Kidney capillary endothelial cell (primary cell): ENCODE measurements at regions not wholly inside any gene's neighbourhood (a gene's known extent, or its start where the extent isn't known, plus 50 kb on each side); places are given as distances from the start of the nearest gene placed in this dataset.
"Not testable (repeated sequence)": the region's sequence is repeated elsewhere in the genome, so short reads cannot be mapped to it uniquely, and the experiment has no call there.

Experiments used
- DNase-seq: peaks from one replicate; pipeline ENCODE4 v3.0.0-alpha.2; 2018; ENCODE audit warnings: low spot score

GRCh38 chr16:7962091-7962879, 628.0 kb downstream of the TMEM114 start:
- DNase-seq: no peak

GRCh38 chr16:7957151-7957550, 624.5 kb downstream of the RBFOX1 start:
- DNase-seq: no peak

- no peak for DNase-seq
Measured at GRCh38 chr16:7953360-7953759, 620.7 kb downstream of the RBFOX1 start.

GRCh38 chr16:7946142-7946541, 613.5 kb downstream of the RBFOX1 start:
- no peak for DNase-seq

GRCh38 chr16:7938175-7938574, 605.5 kb downstream of the RBFOX1 start:
- DNase-seq: no peak

GRCh38 chr16:7921345-7921744, 588.7 kb downstream of the RBFOX1 start:
- no peak for DNase-seq

GRCh38 chr16:7919782-7920181, 587.1 kb downstream of the RBFOX1 start:
- no peak for DNase-seq

- no peak for DNase-seq
Measured at GRCh38 chr16:7914748-7915147, 582.1 kb downstream of the RBFOX1 start.

GRCh38 chr16:7912132-7912531, 579.5 kb downstream of the RBFOX1 start:
- no peak for DNase-seq

GRCh38 chr16:7910116-7910515, 577.5 kb downstream of the RBFOX1 start:
- no peak for DNase-seq

GRCh38 chr16:7888411-7888810, 555.8 kb downstream of the RBFOX1 start:
- DNase-seq: no peak

- DNase-seq: no peak
Measured at GRCh38 chr16:7887316-7887715, 554.7 kb downstream of the RBFOX1 start.

GRCh38 chr16:7871979-7872378, 539.3 kb downstream of the RBFOX1 start:
- no peak for DNase-seq

- no peak for DNase-seq
Measured at GRCh38 chr16:7871371-7871770, 538.7 kb downstream of the RBFOX1 start.

- DNase-seq: no peak
Measured at GRCh38 chr16:7867831-7868230, 535.2 kb downstream of the RBFOX1 start.

- DNase-seq: no peak
Measured at GRCh38 chr16:7866144-7866543, 533.5 kb downstream of the RBFOX1 start.

- DNase-seq: not testable (repeated sequence)
Measured at GRCh38 chr16:7865393-7865792, 532.7 kb downstream of the RBFOX1 start.

- DNase-seq: no peak
Measured at GRCh38 chr16:7861891-7862582, 529.4 kb downstream of the RBFOX1 start.

- DNase-seq: no peak
Measured at GRCh38 chr16:7853197-7853596, 520.6 kb downstream of the RBFOX1 start.

- no peak for DNase-seq
Measured at GRCh38 chr16:7849841-7850240, 517.2 kb downstream of the RBFOX1 start.

- no peak for DNase-seq
Measured at GRCh38 chr16:7843261-7843660, 510.6 kb downstream of the RBFOX1 start.

GRCh38 chr16:7839568-7839967, 506.9 kb downstream of the RBFOX1 start:
- DNase-seq: no peak

GRCh38 chr16:7834771-7835431, 502.3 kb downstream of the RBFOX1 start:
- no peak for DNase-seq
